ENCODE measurements at regions not wholly inside any gene's neighbourhood (a gene's known extent, or its start where the extent isn't known, plus 50 kb on each side); places are given as distances from the start of the nearest gene placed in this dataset.

DNA sequence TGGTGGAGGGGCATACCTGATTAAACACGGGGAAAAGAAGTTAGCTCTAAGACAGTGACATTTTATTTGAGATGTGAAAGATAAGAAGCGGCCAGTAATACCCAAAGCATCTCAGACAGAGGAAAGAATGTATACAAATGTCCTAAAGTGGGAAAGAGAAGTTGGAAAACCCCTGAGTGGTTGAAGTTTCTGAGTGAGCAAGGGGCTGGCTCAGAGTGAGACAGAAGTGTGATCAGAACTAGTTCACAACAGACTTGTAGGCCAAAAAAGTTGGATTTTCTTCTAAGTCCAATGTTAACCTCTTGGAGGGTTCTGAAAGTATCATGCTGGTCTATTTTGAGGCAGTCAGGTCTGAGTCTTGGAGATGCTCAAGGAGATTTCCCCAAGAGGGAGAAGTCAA, 608.7 kb downstream of the SOX6 start:
- Histone ChIP-seq H3K9me3 (no peaks in the 10 kb centered on the region), H3K9ac (ENCODE audit: low read depth in 2 of 2, low read length in 2 of 2) (no peak overlapping the region), H3K36me3 (no peaks in the 10 kb centered on the region), H3K4me3 (no peak overlapping the region), H3K27ac (no peak overlapping the region), H3K27me3 (no peaks in the 10 kb centered on the region), H3K4me1 (no peaks in the 10 kb centered on the region)
- intact Hi-C loops (cut with DNase I): no loop called here
- no peak for DNase-seq
- TF ChIP-seq, protein P1, sequence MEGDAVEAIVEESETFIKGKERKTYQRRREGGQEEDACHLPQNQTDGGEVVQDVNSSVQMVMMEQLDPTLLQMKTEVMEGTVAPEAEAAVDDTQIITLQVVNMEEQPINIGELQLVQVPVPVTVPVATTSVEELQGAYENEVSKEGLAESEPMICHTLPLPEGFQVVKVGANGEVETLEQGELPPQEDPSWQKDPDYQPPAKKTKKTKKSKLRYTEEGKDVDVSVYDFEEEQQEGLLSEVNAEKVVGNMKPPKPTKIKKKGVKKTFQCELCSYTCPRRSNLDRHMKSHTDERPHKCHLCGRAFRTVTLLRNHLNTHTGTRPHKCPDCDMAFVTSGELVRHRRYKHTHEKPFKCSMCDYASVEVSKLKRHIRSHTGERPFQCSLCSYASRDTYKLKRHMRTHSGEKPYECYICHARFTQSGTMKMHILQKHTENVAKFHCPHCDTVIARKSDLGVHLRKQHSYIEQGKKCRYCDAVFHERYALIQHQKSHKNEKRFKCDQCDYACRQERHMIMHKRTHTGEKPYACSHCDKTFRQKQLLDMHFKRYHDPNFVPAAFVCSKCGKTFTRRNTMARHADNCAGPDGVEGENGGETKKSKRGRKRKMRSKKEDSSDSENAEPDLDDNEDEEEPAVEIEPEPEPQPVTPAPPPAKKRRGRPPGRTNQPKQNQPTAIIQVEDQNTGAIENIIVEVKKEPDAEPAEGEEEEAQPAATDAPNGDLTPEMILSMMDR (IDR thresholded peaks at IDR 0.05): no peak

DNA sequence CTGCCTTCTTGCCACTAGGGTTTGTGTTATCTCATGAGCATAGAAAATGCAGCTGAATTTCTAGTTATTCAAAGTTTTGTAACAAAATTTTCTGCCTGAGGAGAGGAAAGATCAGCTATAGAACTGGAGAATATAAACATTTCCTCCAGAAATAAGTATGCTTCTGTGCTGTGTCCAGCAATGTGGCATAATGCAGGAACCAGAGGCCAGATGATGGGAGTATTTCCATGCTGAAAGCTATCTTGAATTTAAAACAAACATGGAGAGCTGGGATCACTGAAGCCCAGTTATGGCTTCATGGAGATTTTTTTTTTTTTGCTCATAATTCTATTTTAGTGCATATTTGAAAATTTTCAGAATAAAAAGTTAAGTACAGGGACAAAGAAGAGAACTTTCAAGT, 608.2 kb downstream of the SOX6 start:
- intact Hi-C loops (cut with DNase I): no loop called here
- Histone ChIP-seq H3K4me1 (no peaks in the 10 kb centered on the region), H3K4me3 (no peak overlapping the region), H3K36me3 (no peaks in the 10 kb centered on the region), H3K9me3 (no peaks in the 10 kb centered on the region), H3K9ac (ENCODE audit: low read depth in 2 of 2, low read length in 2 of 2) (no peak overlapping the region), H3K27me3 (no peaks in the 10 kb centered on the region), H3K27ac (no peak overlapping the region)
- TF ChIP-seq, protein P1 (IDR thresholded peaks at IDR 0.05): no peak
- DNase-seq: no peak

DNA sequence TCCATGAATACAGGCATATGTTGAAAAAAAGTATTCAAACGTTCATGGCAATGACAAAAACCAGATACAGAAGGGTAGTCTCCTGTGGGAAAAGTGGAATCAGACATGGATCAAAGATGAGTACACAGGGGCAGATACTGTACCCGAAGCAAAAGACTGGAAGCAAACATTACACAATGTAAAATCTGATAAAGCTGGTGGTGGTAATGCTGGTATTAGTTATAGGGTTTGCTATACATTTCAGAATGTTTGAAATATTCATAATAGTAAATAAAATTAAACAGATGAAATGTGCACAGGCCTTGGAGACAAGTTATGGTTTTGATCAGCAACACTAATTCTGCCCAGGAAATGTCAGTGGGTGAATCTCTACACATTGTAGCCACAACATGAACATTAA, 607.6 kb downstream of the SOX6 start:
- H3K36me3 ChIP-seq: no peaks in the 10 kb centered on the region
- H3K27ac ChIP-seq: no peak overlapping the region
- no peaks in the 10 kb centered on the region for H3K9me3 ChIP-seq
- no peak overlapping the region for H3K9ac ChIP-seq (ENCODE audit: low read depth in 2 of 2, low read length in 2 of 2)
- no peaks in the 10 kb centered on the region for H3K27me3 ChIP-seq
- intact Hi-C loops (cut with DNase I): no loop called here
- H3K4me3 ChIP-seq: no peak overlapping the region
- TF ChIP-seq, protein P1 (IDR thresholded peaks at IDR 0.05): no peak
- H3K4me1 ChIP-seq: no peaks in the 10 kb centered on the region
- DNase-seq: no peak

DNA sequence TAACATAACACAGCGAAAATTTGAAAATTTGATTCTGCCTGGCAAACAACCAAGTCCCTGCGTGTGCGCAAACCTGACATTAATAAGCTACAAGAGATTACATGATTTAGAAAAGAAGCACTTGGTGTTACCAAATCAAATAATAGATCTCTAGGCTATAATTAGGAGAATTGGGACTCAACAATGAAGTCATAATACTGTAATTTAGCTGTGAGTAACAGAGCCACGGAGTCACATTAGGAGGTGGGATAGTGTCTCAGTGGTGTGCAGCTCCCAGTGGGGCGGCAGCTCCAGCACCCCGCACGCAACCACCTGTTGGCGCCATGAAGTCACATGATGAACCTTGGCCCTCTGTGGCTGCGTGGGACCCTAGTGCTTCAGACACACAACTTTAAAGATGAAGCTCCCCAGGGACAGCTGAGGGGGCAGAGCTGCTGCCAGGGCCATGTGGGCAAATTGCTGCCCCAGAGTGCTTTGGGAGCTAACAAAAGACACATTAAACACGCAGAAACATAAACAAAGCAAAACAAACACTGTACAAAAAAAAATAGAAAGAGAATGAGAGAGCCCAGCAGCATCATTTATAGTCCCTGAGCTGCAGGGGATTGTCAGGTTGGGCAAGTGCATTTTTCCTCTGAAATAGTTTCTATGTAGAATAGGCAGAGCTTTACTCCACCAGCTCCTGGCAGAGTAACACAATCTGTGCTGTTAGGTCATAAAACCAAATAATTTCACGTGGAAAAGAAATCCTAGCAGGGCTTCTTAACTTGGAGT, 605.6 kb downstream of the SOX6 start:
- Histone ChIP-seq H3K4me3 (no peak overlapping the region), H3K36me3 (no peaks in the 10 kb centered on the region), H3K9ac (ENCODE audit: low read depth in 2 of 2, low read length in 2 of 2) (no peak overlapping the region), H3K9me3 (no peaks in the 10 kb centered on the region), H3K27me3 (no peaks in the 10 kb centered on the region), H3K4me1 (no peaks in the 10 kb centered on the region), H3K27ac (no peak overlapping the region)
- intact Hi-C loops (cut with DNase I): no loop called here
- TF ChIP-seq, protein P1 (IDR thresholded peaks at IDR 0.05): no peak
- no peak for DNase-seq

DNA sequence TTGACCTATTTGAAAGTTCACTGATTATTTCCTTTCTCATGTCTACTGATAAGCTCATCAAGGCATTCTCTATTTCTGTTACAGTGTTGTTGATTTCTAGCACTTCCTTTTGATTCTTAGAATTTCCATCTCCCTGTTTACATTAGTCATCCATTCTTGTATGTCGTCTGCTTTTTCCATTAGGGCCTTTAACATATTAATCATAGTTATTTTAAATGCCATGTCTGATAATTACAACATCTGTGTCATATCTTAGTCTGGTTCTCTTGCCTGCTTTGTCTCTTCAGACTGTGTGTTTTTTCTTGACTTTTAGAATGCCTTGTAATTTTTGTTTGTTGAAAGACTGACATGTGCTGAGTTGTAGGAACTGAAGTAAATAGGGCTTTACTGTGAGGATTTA, 602.1 kb downstream of the SOX6 start:
- H3K27me3 ChIP-seq: no peaks in the 10 kb centered on the region
- no peak overlapping the region for H3K9ac ChIP-seq (ENCODE audit: low read depth in 2 of 2, low read length in 2 of 2)
- H3K4me1 ChIP-seq: no peaks in the 10 kb centered on the region
- TF ChIP-seq, protein P1 (IDR thresholded peaks at IDR 0.05): no peak
- no peak for DNase-seq
- no peak overlapping the region for H3K27ac ChIP-seq
- intact Hi-C loops (cut with DNase I): no loop called here
- H3K9me3 ChIP-seq: no peaks in the 10 kb centered on the region
- H3K36me3 ChIP-seq: no peaks in the 10 kb centered on the region
- no peak overlapping the region for H3K4me3 ChIP-seq
